ENCODE measurements at regions not wholly inside any gene's neighbourhood (a gene's known extent, or its start where the extent isn't known, plus 50 kb on each side); places are given as distances from the start of the nearest gene placed in this dataset.

DNA sequence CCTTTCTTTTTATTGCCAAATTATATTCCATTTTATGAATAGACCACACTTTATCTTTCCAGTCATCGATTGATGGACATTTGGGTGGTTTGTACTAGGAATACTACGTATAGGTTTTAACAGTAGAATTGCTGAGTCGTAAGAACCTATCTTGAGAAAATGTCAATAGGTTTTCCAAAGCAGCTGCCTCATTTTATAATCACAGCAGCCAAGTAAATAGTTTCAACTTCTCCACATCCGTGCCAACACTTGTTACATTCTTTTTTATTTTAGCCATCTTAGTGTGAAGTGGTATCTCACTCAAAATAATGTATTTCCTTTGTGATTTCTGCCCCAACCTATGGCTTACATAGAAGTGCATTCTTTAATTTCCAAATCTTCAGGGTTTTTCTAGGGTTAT, 479.2 kb downstream of the CDH26 start:
- intact Hi-C loops (cut with DNase I; ENCODE audit: low total_unique reads), result no loop called here
- DNase-seq, result no peak

DNA sequence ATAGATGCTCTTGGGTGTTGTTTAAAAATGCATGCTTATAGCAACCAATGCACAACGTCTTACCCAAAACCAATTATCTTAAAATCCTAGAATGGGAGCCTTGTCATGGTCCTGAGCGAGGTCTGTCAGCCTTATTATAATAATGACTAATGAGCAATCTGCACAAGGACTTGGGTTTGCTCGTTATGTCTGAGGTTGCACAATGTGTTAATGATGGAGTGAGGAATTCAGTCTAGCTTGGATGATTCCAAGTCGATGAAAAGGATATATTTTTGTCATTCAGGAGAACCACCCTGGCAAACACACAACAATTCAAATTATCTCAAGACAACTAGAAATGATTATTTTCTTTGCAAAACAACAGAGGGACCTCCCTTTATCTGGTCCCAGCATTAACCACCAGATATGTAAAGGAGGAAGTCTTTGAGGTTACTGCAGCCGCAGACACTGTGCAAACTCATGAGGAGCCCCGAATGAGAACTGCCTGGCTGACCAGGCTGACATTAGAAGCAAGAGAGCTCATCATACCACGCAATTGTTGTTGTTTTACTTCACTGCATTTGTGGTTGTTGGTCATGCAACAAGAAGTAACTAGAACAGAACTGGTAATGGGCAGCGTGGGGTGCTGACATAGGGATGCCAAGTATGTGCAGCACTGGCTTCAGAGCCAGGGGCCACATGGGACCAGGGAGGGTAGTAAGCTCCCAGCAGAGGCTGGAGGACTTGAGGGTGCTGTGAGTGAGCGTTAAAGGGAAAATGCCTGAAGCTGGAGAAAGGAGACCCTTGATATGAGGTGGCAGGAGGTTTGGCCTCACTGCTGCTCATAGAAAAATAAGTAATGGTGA, 488.3 kb downstream of the CDH26 start:
- Histone ChIP-seq H3K27ac (no peak overlapping the region), H3K27me3 (no peaks in the 10 kb centered on the region), H3K36me3 (no peaks in the 10 kb centered on the region), H3K9me3 (no peaks in the 10 kb centered on the region), H3K4me1 (no peaks in the 10 kb centered on the region), H3K4me3 (no peak overlapping the region)
- intact Hi-C loops (cut with DNase I; ENCODE audit: low total_unique reads), result no loop called here
- no peak for DNase-seq
- TF ChIP-seq CTCF (IDR thresholded peaks at IDR 0.05), result no peak
- no peak for TF ChIP-seq POLR2A (IDR thresholded peaks at IDR 0.05)

More for the DNA sequence above, 479.2 kb downstream of the CDH26 start:
- Histone ChIP-seq H3K9me3 (no peaks in the 10 kb centered on the region), H3K27me3 (no peaks in the 10 kb centered on the region), H3K27ac (no peak overlapping the region), H3K4me3 (no peak overlapping the region), H3K36me3 (no peaks in the 10 kb centered on the region), H3K4me1 (no peaks in the 10 kb centered on the region)
- TF ChIP-seq POLR2A (IDR thresholded peaks at IDR 0.05), result no peak
- TF ChIP-seq CTCF (IDR thresholded peaks at IDR 0.05), result no peak

DNA sequence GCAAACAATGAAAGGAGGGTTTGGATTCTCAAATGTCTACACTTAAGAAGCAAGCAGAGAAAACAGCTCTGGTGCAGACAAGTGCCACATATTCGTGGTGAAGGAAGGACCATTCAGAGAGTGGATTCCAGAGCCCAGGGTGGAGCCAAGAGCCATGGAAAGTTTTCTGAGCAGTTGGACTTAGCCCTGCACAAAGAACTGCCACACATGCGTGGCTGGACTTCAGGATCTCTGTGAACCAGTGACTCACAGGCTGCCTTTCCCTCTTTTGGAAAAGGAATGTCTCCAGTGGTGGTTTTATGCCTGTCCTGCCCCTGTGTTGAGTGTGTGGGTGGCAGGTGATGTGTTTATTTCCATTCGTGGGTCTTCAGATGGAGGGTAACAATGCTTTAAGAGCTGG, 489.5 kb downstream of the CDH26 start:
- Histone ChIP-seq H3K36me3 (no peaks in the 10 kb centered on the region), H3K27me3 (no peaks in the 10 kb centered on the region), H3K9me3 (no peaks in the 10 kb centered on the region), H3K4me3 (no peak overlapping the region), H3K27ac (no peak overlapping the region), H3K4me1 (no peaks in the 10 kb centered on the region)
- no peak for DNase-seq
- TF ChIP-seq CTCF (IDR thresholded peaks at IDR 0.05) (no peak), POLR2A (IDR thresholded peaks at IDR 0.05) (no peak)
- intact Hi-C loops (cut with DNase I; ENCODE audit: low total_unique reads), result no loop called here

DNA sequence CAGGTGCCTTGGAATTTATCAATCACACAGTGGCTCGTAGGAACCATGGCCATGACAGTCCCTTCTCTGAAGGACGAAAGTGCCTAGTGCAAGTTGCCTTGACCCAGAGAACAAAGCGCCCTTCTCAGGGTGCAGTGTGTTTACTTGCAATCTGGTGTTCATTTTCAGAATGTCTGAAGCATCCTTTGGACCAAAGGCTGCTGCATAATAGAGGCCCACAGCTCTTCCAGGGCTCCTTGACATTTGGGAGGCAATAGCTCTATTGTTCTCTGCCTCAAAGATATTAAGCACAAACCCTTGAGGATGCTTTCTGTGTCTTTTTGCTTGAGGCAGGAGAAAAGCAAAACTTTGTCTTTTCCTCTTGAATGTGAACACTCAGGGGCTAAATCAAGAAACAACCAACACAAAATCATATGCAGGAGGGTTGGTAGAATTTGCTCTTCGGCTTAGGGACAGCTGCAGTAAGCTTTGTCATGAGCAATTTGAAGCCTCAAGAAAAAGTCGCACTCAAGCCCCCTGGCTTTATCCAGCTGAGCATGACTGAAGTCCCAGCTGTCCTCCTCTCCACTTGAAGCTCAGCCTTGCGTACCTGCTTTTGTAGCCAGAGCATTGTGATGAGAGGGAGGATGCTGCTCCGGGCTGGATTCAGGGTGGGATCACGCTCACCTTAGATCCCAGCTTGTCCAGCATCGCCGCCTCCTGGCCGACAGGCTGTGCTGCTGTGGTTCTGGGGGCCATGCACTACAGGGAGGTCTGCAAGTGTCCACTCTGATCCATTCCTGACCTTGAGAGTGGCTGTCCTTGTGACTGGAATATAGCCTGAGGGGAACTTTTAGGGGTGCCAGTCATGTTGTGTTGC, 495.4 kb downstream of the CDH26 start:
- intact Hi-C loops (cut with DNase I; ENCODE audit: low total_unique reads), result no loop called here
- Histone ChIP-seq H3K9me3 (no peaks in the 10 kb centered on the region), H3K27ac (no peak overlapping the region), H3K4me3 (no peak overlapping the region), H3K4me1 (no peaks in the 10 kb centered on the region), H3K27me3 (no peaks in the 10 kb centered on the region), H3K36me3 (no peaks in the 10 kb centered on the region)
- no peak for DNase-seq
- TF ChIP-seq POLR2A (IDR thresholded peaks at IDR 0.05), result no peak
- TF ChIP-seq CTCF (IDR thresholded peaks at IDR 0.05), result no peak

- TF ChIP-seq CTCF (IDR thresholded peaks at IDR 0.05), result no peak
- no peak for TF ChIP-seq POLR2A (IDR thresholded peaks at IDR 0.05)
- H3K9me3 ChIP-seq, result no peaks in the 10 kb centered on the region
- H3K36me3 ChIP-seq, result no peaks in the 10 kb centered on the region
- H3K4me1 ChIP-seq, result no peaks in the 10 kb centered on the region
- no peak overlapping the region for H3K4me3 ChIP-seq
- peaks cover 0 to 4% of the 10 kb centered on the region in 2 donors for H3K27me3 ChIP-seq
- no peak overlapping the region for H3K27ac ChIP-seq
- no peak for DNase-seq
- intact Hi-C loops (cut with DNase I; ENCODE audit: low total_unique reads), result no loop called here
Observed at GRCh38 chr20:60454491-60454890, 496.3 kb downstream of the CDH26 start.

Measured in uterus (tissue), 3 donors.